Smooth muscle cell (in vitro differentiated cells): ENCODE measurements at regions not wholly inside any gene's neighbourhood (a gene's known extent, or its start where the extent isn't known, plus 50 kb on each side); places are given as distances from the start of the nearest gene placed in this dataset.

Source experiments
- DNase-seq: peaks from one replicate; lab custom pipeline; 2025; ENCODE audit not compliant: unreplicated experiment; lab: John Stamatoyannopoulos, UW
- H2AFZ ChIP-seq: fragments of 200-600 bp; sonication (generic); 2 replicates; pipeline ENCODE4 v1.6.0; 2016; ENCODE audit warnings: antibody characterized with exemption, low read depth, mild to moderate bottlenecking
- H3F3A ChIP-seq: fragments of 200-600 bp; sonication (generic); 2 replicates; pipeline ENCODE4 v1.6.0; 2017; ENCODE audit warnings: antibody characterized with exemption, low read depth
- H3K27ac ChIP-seq: fragments of 200-600 bp; sonication (generic); 2 replicates; pipeline ENCODE4 v1.5.1; 2016; ENCODE audit warnings: low read depth, mild to moderate bottlenecking
- H3K27me3 ChIP-seq: fragments of 200-600 bp; sonication (generic); 2 replicates; pipeline ENCODE4 v1.6.1; 2016; ENCODE audit warnings: low read depth, mild to moderate bottlenecking
- H3K36me3 ChIP-seq: fragments of 200-600 bp; sonication (generic); 2 replicates; pipeline ENCODE4 v1.5.1; 2016; ENCODE audit warnings: low read depth
- H3K4me1 ChIP-seq: fragments of 200-600 bp; sonication (generic); 2 replicates; pipeline ENCODE4 v1.5.1; 2016; ENCODE audit warnings: low read depth
- H3K4me2 ChIP-seq: fragments of 200-600 bp; sonication (generic); 2 replicates; pipeline ENCODE4 v1.6.0; 2016; ENCODE audit warnings: mild to moderate bottlenecking
- H3K4me3 ChIP-seq: fragments of 200-600 bp; sonication (generic); 2 replicates; pipeline ENCODE4 v1.5.1; 2016; ENCODE audit warnings: mild to moderate bottlenecking
- H3K79me2 ChIP-seq: fragments of 200-600 bp; sonication (generic); 2 replicates; pipeline ENCODE4 v1.6.0; 2016; ENCODE audit warnings: low read depth, mild to moderate bottlenecking
- H3K9ac ChIP-seq: fragments of 200-600 bp; sonication (generic); 2 replicates; pipeline ENCODE4 v1.6.0; 2016; ENCODE audit warnings: low read depth
- H3K9me3 ChIP-seq: fragments of 200-600 bp; sonication (generic); replicated peaks from 2 replicates; pipeline ENCODE4 v1.5.1; 2016; ENCODE audit warnings: low read depth
- H4K20me1 ChIP-seq: fragments of 200-600 bp; sonication (generic); 2 replicates; pipeline ENCODE4 v1.6.0; 2016; ENCODE audit warnings: low read depth
- CTCF ChIP-seq: fragments of 200-600 bp; sonication (generic); IDR thresholded peaks from 2 replicates; pipeline ENCODE4 v1.5.1; 2017; ENCODE audit warnings: borderline replicate concordance, mild to moderate bottlenecking, antibody characterized with exemption; ENCODE audit not compliant: insufficient read depth, poor library complexity, severe bottlenecking
- WGBS: methylation state at CpG from one replicate; pipeline ENCODE4 v1.1.7; 2016; ENCODE audit warnings: low lambda C conversion rate; 5-methylcytosine and 5-hydroxymethylcytosine counted together

DNA sequence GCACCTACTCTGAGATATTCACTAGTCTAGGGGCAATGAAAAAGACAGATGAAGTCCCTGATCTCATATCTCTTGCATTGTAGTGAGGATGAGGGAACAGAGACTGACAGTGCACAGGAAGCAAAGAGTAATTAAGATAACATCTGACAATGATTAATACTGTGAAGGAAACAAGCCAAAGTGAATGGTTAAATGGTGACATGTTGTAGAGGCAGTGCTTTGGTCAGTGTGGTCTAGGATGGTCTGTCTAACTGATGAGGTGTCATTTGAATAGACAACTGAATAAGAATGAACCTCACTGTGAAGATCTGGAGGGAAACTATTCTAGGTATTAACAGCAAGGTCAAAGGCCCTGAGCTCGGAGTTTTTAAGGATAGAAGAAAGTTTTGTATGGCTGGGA, 333.3 kb upstream of the GRIA1 start:
- TF ChIP-seq CTCF, result no peak
- Histone ChIP-seq H3K27ac (no peak overlapping the region), H3K79me2 (no peaks in the 10 kb centered on the region), H2AFZ (no peak overlapping the region), H4K20me1 (no peaks in the 10 kb centered on the region), H3K9ac (no peak overlapping the region), H3K4me2 (no peak overlapping the region), H3F3A (no peaks in the 10 kb centered on the region), H3K9me3 (peaks cover 5% of the 10 kb centered on the region), H3K36me3 (no peaks in the 10 kb centered on the region), H3K4me3 (no peak overlapping the region), H3K4me1 (peaks cover 6% of the 10 kb centered on the region), H3K27me3 (no peaks in the 10 kb centered on the region)
- 48% methylated on average over 1 of the region's 1 CpG for WGBS
- no peak for DNase-seq

- no peak for DNase-seq
- Histone ChIP-seq H3K9me3 (peaks cover 1% of the 10 kb centered on the region), H3K4me2 (no peak overlapping the region), H3K36me3 (no peaks in the 10 kb centered on the region), H3K79me2 (no peaks in the 10 kb centered on the region), H4K20me1 (no peaks in the 10 kb centered on the region), H3K4me1 (peaks cover 6% of the 10 kb centered on the region), H3K27me3 (no peaks in the 10 kb centered on the region), H3K9ac (no peak overlapping the region), H3K4me3 (no peak overlapping the region), H3K27ac (peak overlapping the region; percentile 78), H3F3A (no peaks in the 10 kb centered on the region), H2AFZ (peak overlapping the region; percentile 8)
- no peak for TF ChIP-seq CTCF
- WGBS, result 45% methylated on average over 1 of the region's 1 CpG
Observed at GRCh38 chr5:153158608-153159007, 331.9 kb upstream of the GRIA1 start.

- no peaks in the 10 kb centered on the region for H3K36me3 ChIP-seq
- H3K9ac ChIP-seq, result peak overlapping the region; percentile 4
- H3K9me3 ChIP-seq, result no peaks in the 10 kb centered on the region
- H3K4me2 ChIP-seq, result peak overlapping the region; percentile 65
- no peak overlapping the region for H2AFZ ChIP-seq
- no peaks in the 10 kb centered on the region for H4K20me1 ChIP-seq
- peak overlapping the region; percentile 78 for H3K27ac ChIP-seq
- 3% methylated on average over 3 of the region's 3 CpGs for WGBS
- DNase-seq, result no peak
- H3K4me3 ChIP-seq, result no peak overlapping the region
- peaks cover 6% of the 10 kb centered on the region for H3K4me1 ChIP-seq
- no peaks in the 10 kb centered on the region for H3K27me3 ChIP-seq
- no peaks in the 10 kb centered on the region for H3F3A ChIP-seq
- no peak for TF ChIP-seq CTCF
- H3K79me2 ChIP-seq, result no peaks in the 10 kb centered on the region
Observed at GRCh38 chr5:153159616-153160015, 330.9 kb upstream of the GRIA1 start.

- Histone ChIP-seq H3K9ac (no peak overlapping the region), H3K27ac (no peak overlapping the region), H4K20me1 (no peaks in the 10 kb centered on the region), H2AFZ (no peak overlapping the region), H3F3A (no peaks in the 10 kb centered on the region), H3K36me3 (no peaks in the 10 kb centered on the region), H3K9me3 (no peaks in the 10 kb centered on the region), H3K27me3 (no peaks in the 10 kb centered on the region), H3K4me1 (no peaks in the 10 kb centered on the region), H3K79me2 (no peaks in the 10 kb centered on the region), H3K4me2 (no peak overlapping the region), H3K4me3 (no peak overlapping the region)
- TF ChIP-seq CTCF, result no peak
- 94% methylated on average over 1 of the region's 1 CpG for WGBS
- no peak for DNase-seq
Observed at GRCh38 chr5:153168241-153168640, 322.2 kb upstream of the GRIA1 start.
